ENCODE measurements at regions not wholly inside any gene's neighbourhood (a gene's known extent, or its start where the extent isn't known, plus 50 kb on each side); places are given as distances from the start of the nearest gene placed in this dataset.

DNA sequence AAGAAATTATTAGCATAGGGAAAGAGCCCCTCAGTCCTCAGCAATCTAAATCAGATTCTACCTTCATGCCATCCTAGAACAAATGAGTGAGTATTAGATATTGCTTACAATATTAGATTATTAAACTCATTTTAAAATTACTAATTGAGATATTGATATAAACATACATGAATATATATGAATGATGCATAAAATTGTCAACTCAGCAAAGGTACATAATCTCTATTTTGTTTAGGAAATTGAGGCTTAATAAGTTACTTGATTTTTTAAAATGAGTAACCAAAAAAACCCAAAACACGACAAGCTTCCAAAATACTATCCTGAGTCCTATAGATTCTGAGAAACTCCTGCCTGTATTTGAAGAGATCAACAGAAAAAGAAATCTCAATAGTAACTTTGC lies 297.7 kb upstream of the TMCO5A start:
- Histone ChIP-seq H3K9ac (ENCODE audit: low read depth in 1 of 3, low read length in 3 of 3) (no peak overlapping the region), H3K36me3 (ENCODE audit: control insufficient read depth in 3 of 3, insufficient read depth in 3 of 3, low read length in 3 of 3) (no peaks in the 10 kb centered on the region), H3K27me3 (ENCODE audit: control insufficient read depth in 3 of 3, insufficient read depth in 3 of 3, low read length in 3 of 3) (no peaks in the 10 kb centered on the region), H3K27ac (ENCODE audit: low read depth, low read length) (no peak overlapping the region), H3K4me3 (ENCODE audit: low read length in 3 of 3) (no peak overlapping the region), H3K9me3 (ENCODE audit: control insufficient read depth in 3 of 3, low read length in 3 of 3) (no peaks in the 10 kb centered on the region), H3K4me1 (ENCODE audit: control insufficient read depth in 3 of 3, insufficient read depth in 3 of 3, low read length in 3 of 3) (no peaks in the 10 kb centered on the region)

DNA sequence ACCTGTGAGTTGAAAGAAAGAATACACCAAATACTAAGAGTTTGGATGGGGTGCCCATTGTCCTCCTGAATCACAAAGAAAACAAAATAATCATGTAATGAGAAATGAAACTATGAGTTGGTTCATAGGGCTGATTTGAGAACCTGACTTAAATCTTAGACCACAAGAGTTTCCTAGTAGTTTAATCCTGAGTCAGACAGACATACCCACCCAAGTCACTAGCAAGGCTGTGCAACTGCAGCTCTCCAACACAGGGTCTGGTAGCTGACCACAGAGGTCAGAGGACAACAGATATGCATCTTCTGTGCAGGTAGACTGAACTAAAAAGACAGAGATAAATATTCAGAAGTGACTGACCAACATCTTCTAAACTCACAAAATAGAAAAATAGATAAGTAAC lies 296.3 kb upstream of the TMCO5A start:
- no peaks in the 10 kb centered on the region for H3K36me3 ChIP-seq (ENCODE audit: control insufficient read depth in 3 of 3, insufficient read depth in 3 of 3, low read length in 3 of 3)
- no peaks in the 10 kb centered on the region for H3K4me1 ChIP-seq (ENCODE audit: control insufficient read depth in 3 of 3, insufficient read depth in 3 of 3, low read length in 3 of 3)
- H3K9me3 ChIP-seq (ENCODE audit: control insufficient read depth in 3 of 3, low read length in 3 of 3): no peaks in the 10 kb centered on the region
- H3K27me3 ChIP-seq (ENCODE audit: control insufficient read depth in 3 of 3, insufficient read depth in 3 of 3, low read length in 3 of 3): no peaks in the 10 kb centered on the region
- no peak overlapping the region for H3K9ac ChIP-seq (ENCODE audit: low read depth in 1 of 3, low read length in 3 of 3)
- H3K27ac ChIP-seq (ENCODE audit: low read depth, low read length): no peak overlapping the region
- no peak overlapping the region for H3K4me3 ChIP-seq (ENCODE audit: low read length in 3 of 3)

- no peaks in the 10 kb centered on the region for H3K27me3 ChIP-seq (ENCODE audit: control insufficient read depth in 3 of 3, insufficient read depth in 3 of 3, low read length in 3 of 3)
- no peaks in the 10 kb centered on the region for H3K4me1 ChIP-seq (ENCODE audit: control insufficient read depth in 3 of 3, insufficient read depth in 3 of 3, low read length in 3 of 3)
- no peaks in the 10 kb centered on the region for H3K36me3 ChIP-seq (ENCODE audit: control insufficient read depth in 3 of 3, insufficient read depth in 3 of 3, low read length in 3 of 3)
- H3K9ac ChIP-seq (ENCODE audit: low read depth in 1 of 3, low read length in 3 of 3): no peak overlapping the region
- H3K4me3 ChIP-seq (ENCODE audit: low read length in 3 of 3): no peak overlapping the region
- no peak overlapping the region for H3K27ac ChIP-seq (ENCODE audit: low read depth, low read length)
- H3K9me3 ChIP-seq (ENCODE audit: control insufficient read depth in 3 of 3, low read length in 3 of 3): no peaks in the 10 kb centered on the region
These were observed 295.7 kb upstream of the TMCO5A start for GRCh38 chr15:37638691-37639090.

DNA sequence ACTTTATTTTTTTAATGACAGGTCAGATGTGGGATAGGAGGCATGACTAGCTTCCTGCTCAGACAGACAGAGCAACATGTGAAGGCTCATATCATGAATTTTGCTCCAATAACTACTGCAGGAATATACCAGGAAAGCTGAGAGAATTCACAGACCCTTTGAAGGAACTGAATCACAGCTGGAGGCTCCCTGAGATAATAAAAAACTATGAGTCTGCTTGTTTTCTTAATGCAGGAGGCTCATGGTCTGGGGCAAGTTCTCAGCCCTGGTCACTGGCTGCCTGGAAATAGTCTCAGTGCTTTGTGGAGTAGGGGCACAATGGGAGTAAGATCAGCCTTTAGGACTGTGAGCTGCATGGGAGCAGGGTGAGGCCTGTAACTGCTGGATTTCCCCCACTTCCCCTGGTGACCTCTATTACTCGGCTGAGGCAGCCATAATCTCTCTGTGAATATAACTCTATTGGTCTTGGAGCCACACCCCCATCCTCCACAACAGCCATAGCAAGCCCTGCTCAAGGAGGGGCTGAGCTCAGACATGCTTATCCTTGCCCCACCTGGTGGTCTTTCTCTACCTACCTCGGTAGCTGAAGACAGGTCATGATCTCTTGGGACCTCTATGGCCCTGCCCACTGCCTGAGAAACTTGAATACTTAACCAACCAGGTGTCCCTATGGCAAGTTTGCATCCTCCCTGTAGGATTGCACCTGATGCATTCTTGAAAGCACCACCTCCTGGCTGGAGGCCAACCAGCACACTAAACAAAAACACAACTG lies 281.6 kb upstream of the TMCO5A start:
- Histone ChIP-seq H3K27me3 (ENCODE audit: control insufficient read depth in 3 of 3, insufficient read depth in 3 of 3, low read length in 3 of 3) (no peaks in the 10 kb centered on the region), H3K27ac (ENCODE audit: low read depth, low read length) (no peak overlapping the region), H3K9ac (ENCODE audit: low read depth in 1 of 3, low read length in 3 of 3) (no peak overlapping the region), H3K36me3 (ENCODE audit: control insufficient read depth in 3 of 3, insufficient read depth in 3 of 3, low read length in 3 of 3) (no peaks in the 10 kb centered on the region), H3K4me1 (ENCODE audit: control insufficient read depth in 3 of 3, insufficient read depth in 3 of 3, low read length in 3 of 3) (no peaks in the 10 kb centered on the region), H3K9me3 (ENCODE audit: control insufficient read depth in 3 of 3, low read length in 3 of 3) (peaks cover 6 to 9% (median 7%) of the 10 kb centered on the region in 3 donors), H3K4me3 (ENCODE audit: low read length in 3 of 3) (no peak overlapping the region)

- no peaks in the 10 kb centered on the region for H3K4me1 ChIP-seq (ENCODE audit: control insufficient read depth in 3 of 3, insufficient read depth in 3 of 3, low read length in 3 of 3)
- no peaks in the 10 kb centered on the region for H3K9me3 ChIP-seq (ENCODE audit: control insufficient read depth in 3 of 3, low read length in 3 of 3)
- H3K27ac ChIP-seq (ENCODE audit: low read depth, low read length): no peak overlapping the region
- H3K9ac ChIP-seq (ENCODE audit: low read depth in 1 of 3, low read length in 3 of 3): no peak overlapping the region
- H3K27me3 ChIP-seq (ENCODE audit: control insufficient read depth in 3 of 3, insufficient read depth in 3 of 3, low read length in 3 of 3): no peaks in the 10 kb centered on the region
- no peaks in the 10 kb centered on the region for H3K36me3 ChIP-seq (ENCODE audit: control insufficient read depth in 3 of 3, insufficient read depth in 3 of 3, low read length in 3 of 3)
- H3K4me3 ChIP-seq (ENCODE audit: low read length in 3 of 3): no peak overlapping the region
These were observed 256.3 kb upstream of the TMCO5A start for GRCh38 chr15:37678124-37678523.

GRCh38 chr15:37679627-37680026 lies 254.8 kb upstream of the TMCO5A start:
- no peak overlapping the region for H3K27ac ChIP-seq (ENCODE audit: low read depth, low read length)
- H3K9ac ChIP-seq (ENCODE audit: low read depth in 1 of 3, low read length in 3 of 3): no peak overlapping the region
- no peaks in the 10 kb centered on the region for H3K4me1 ChIP-seq (ENCODE audit: control insufficient read depth in 3 of 3, insufficient read depth in 3 of 3, low read length in 3 of 3)
- no peaks in the 10 kb centered on the region for H3K36me3 ChIP-seq (ENCODE audit: control insufficient read depth in 3 of 3, insufficient read depth in 3 of 3, low read length in 3 of 3)
- H3K4me3 ChIP-seq (ENCODE audit: low read length in 3 of 3): no peak overlapping the region
- H3K9me3 ChIP-seq (ENCODE audit: control insufficient read depth in 3 of 3, low read length in 3 of 3): no peaks in the 10 kb centered on the region
- H3K27me3 ChIP-seq (ENCODE audit: control insufficient read depth in 3 of 3, insufficient read depth in 3 of 3, low read length in 3 of 3): no peaks in the 10 kb centered on the region

DNA sequence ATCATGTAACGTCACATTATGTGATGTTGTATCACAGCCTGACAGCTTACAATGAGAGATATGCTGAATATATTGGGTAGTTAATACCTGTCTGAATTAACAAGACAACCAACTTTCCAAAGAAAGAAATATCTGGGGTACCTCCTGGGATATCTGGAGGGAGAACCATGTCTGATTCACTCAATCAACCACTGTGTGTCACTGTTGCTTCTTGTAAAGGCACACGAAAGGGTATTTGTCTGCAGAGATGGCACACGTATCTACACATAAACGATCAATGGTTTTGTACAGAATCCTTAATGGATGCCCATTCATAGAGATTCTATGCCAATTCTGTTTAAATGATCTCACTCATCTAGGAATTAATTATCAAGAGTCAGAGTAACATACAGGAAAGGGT lies 252.1 kb upstream of the TMCO5A start:
- no peak overlapping the region for H3K4me3 ChIP-seq (ENCODE audit: low read length in 3 of 3)
- no peaks in the 10 kb centered on the region for H3K27me3 ChIP-seq (ENCODE audit: control insufficient read depth in 3 of 3, insufficient read depth in 3 of 3, low read length in 3 of 3)
- H3K9ac ChIP-seq (ENCODE audit: low read depth in 1 of 3, low read length in 3 of 3): no peak overlapping the region
- no peaks in the 10 kb centered on the region for H3K36me3 ChIP-seq (ENCODE audit: control insufficient read depth in 3 of 3, insufficient read depth in 3 of 3, low read length in 3 of 3)
- no peaks in the 10 kb centered on the region for H3K4me1 ChIP-seq (ENCODE audit: control insufficient read depth in 3 of 3, insufficient read depth in 3 of 3, low read length in 3 of 3)
- no peak overlapping the region for H3K27ac ChIP-seq (ENCODE audit: low read depth, low read length)
- no peaks in the 10 kb centered on the region for H3K9me3 ChIP-seq (ENCODE audit: control insufficient read depth in 3 of 3, low read length in 3 of 3)

GRCh38 chr15:37691911-37692310 lies 242.5 kb upstream of the TMCO5A start:
- Histone ChIP-seq H3K27me3 (ENCODE audit: control insufficient read depth in 3 of 3, insufficient read depth in 3 of 3, low read length in 3 of 3) (no peaks in the 10 kb centered on the region), H3K36me3 (ENCODE audit: control insufficient read depth in 3 of 3, insufficient read depth in 3 of 3, low read length in 3 of 3) (no peaks in the 10 kb centered on the region), H3K4me3 (ENCODE audit: low read length in 3 of 3) (no peak overlapping the region), H3K9ac (ENCODE audit: low read depth in 1 of 3, low read length in 3 of 3) (no peak overlapping the region), H3K9me3 (ENCODE audit: control insufficient read depth in 3 of 3, low read length in 3 of 3) (peaks cover 0 to 3% (median 0%) of the 10 kb centered on the region in 3 donors), H3K27ac (ENCODE audit: low read depth, low read length) (no peak overlapping the region), H3K4me1 (ENCODE audit: control insufficient read depth in 3 of 3, insufficient read depth in 3 of 3, low read length in 3 of 3) (no peaks in the 10 kb centered on the region)

- Histone ChIP-seq H3K27ac (ENCODE audit: low read depth, low read length) (no peak overlapping the region), H3K4me3 (ENCODE audit: low read length in 3 of 3) (no peak overlapping the region), H3K36me3 (ENCODE audit: control insufficient read depth in 3 of 3, insufficient read depth in 3 of 3, low read length in 3 of 3) (no peaks in the 10 kb centered on the region), H3K27me3 (ENCODE audit: control insufficient read depth in 3 of 3, insufficient read depth in 3 of 3, low read length in 3 of 3) (no peaks in the 10 kb centered on the region), H3K9ac (ENCODE audit: low read depth in 1 of 3, low read length in 3 of 3) (no peak overlapping the region), H3K4me1 (ENCODE audit: control insufficient read depth in 3 of 3, insufficient read depth in 3 of 3, low read length in 3 of 3) (no peaks in the 10 kb centered on the region), H3K9me3 (ENCODE audit: control insufficient read depth in 3 of 3, low read length in 3 of 3) (peaks cover 0 to 3% (median 3%) of the 10 kb centered on the region in 3 donors)
These were observed 240.5 kb upstream of the TMCO5A start for GRCh38 chr15:37693926-37694325.

DNA sequence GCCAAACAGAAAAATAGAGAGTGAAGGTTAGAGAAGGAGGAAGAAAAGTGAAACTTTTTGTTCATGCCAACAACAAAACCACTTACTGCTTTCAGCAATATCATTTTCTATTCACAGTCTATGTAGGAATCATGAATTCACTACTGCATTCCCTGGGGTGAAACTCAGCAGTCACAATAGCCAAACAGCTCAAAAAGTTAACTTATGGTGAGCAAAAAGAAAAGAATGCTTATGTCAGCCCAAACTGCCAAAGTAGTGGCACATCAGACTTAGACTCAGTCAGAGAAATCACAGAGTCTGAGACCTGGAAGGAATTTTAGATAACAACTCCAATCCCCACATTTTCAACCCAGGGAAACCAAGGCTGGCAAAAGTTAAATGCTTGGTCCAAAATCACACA lies 238.7 kb upstream of the TMCO5A start:
- peaks cover 0 to 3% (median 0%) of the 10 kb centered on the region in 3 donors for H3K9me3 ChIP-seq (ENCODE audit: control insufficient read depth in 3 of 3, low read length in 3 of 3)
- no peaks in the 10 kb centered on the region for H3K4me1 ChIP-seq (ENCODE audit: control insufficient read depth in 3 of 3, insufficient read depth in 3 of 3, low read length in 3 of 3)
- no peaks in the 10 kb centered on the region for H3K36me3 ChIP-seq (ENCODE audit: control insufficient read depth in 3 of 3, insufficient read depth in 3 of 3, low read length in 3 of 3)
- H3K27ac ChIP-seq (ENCODE audit: low read depth, low read length): no peak overlapping the region
- no peaks in the 10 kb centered on the region for H3K27me3 ChIP-seq (ENCODE audit: control insufficient read depth in 3 of 3, insufficient read depth in 3 of 3, low read length in 3 of 3)
- H3K9ac ChIP-seq (ENCODE audit: low read depth in 1 of 3, low read length in 3 of 3): no peak overlapping the region
- H3K4me3 ChIP-seq (ENCODE audit: low read length in 3 of 3): no peak overlapping the region

Measured in skeletal muscle tissue (tissue), 3 donors.